ENCODE measurements at regions not wholly inside any gene's neighbourhood (a gene's known extent, or its start where the extent isn't known, plus 50 kb on each side); places are given as distances from the start of the nearest gene placed in this dataset.

- TF ChIP-seq CTCF (IDR thresholded peaks at IDR 0.05; ENCODE audit: insufficient read depth, low read depth, low read length), result no peak
- no peak for TF ChIP-seq EZH2 (IDR thresholded peaks at IDR 0.05; ENCODE audit: insufficient read depth, low read length)
Measured at GRCh38 chr12:24649634-24650033, 299.3 kb downstream of the BCAT1 start.
